ENCODE measurements at regions not wholly inside any gene's neighbourhood (a gene's known extent, or its start where the extent isn't known, plus 50 kb on each side); places are given as distances from the start of the nearest gene placed in this dataset.

- TF ChIP-seq CTCF (IDR thresholded peaks at IDR 0.05; ENCODE audit: low read length) (no peak), EZH2 (IDR thresholded peaks at IDR 0.05; ENCODE audit: borderline replicate concordance, low read length) (no peak)
Measured at GRCh38 chr7:125468855-125469174, 539.2 kb upstream of the POT1 start.

Measured in OCI-LY1 (cell line).